NCI-H2196 treated with DMSO at 0.1 percent for 48 hours (cell line): ENCODE measurements at regions not wholly inside any gene's neighbourhood (a gene's known extent, or its start where the extent isn't known, plus 50 kb on each side); places are given as distances from the start of the nearest gene placed in this dataset.
"Not testable (repeated sequence)": the region's sequence is repeated elsewhere in the genome, so short reads cannot be mapped to it uniquely, and the experiment has no call there.

ENCODE experiments used
- DNase-seq: peaks from one replicate; lab custom pipeline; 2025; ENCODE audit not compliant: unreplicated experiment; lab: John Stamatoyannopoulos, UW

DNA sequence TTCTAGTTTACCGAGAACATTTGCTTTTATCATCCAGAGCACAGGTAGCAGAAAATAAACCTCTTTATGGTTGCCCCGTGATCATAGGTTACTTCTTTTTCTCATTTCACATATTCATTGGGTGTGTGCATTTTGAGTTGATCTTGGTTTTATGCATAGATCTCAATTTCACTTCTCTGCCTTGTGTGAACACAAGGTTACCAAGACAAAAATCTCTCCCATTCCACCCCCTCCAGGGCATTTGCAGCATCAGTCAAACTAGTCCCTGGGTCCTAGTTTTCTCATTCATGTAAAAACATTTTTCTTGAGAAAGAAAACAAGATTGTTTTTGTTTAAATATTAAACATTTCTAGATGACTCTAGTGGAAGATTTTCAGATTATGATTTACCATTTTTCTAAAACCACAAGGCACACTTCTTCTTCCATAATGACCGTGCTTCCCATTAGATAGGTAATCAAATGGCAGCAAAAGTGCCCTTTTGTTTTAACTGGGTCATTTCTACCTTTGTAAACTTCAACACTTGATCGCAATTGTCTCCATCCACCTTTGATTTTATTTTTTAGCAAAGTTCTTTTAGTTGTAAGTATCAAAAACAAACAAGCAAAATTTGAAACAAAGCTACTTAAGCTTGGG, 526.6 kb upstream of the CADM1 start:
- no peak for DNase-seq

DNA sequence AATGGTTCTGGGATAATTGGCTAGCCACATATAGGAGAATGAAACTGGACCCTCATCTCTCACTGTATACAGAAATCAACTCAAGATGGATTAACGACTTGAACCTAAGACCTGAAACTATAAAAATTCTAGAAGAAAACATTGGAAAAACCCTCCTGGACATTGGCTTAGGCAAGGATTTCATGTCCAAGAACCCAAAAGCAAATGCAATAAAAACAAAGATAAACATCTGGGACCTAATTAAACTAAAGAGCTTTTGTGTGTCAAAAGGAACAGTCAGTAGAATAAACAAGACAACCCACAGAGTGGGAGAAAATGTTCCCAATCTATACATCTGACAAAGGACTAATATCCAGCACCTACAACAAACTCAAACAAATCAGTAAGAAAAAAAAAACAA, 524.3 kb upstream of the CADM1 start:
- not testable (repeated sequence) for DNase-seq

DNA sequence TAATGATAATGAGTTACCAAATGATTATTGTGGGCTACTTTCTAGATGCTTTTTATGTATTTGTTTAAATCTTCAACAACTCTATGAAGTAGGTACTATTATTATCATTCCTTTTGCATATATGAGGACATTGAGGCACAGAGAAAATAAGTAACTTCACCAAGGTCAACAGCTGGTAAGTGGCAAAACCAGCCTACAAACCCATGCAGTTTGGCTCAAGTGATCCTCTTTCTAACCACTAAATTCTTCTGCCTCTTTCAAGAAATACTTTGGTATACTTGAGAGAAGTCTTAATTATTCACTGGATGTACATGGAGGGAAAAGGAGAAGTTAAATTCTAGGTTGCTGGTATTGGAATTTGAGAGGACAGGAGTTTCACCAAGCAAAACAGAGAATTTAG, 495.2 kb upstream of the CADM1 start:
- no peak for DNase-seq

DNA sequence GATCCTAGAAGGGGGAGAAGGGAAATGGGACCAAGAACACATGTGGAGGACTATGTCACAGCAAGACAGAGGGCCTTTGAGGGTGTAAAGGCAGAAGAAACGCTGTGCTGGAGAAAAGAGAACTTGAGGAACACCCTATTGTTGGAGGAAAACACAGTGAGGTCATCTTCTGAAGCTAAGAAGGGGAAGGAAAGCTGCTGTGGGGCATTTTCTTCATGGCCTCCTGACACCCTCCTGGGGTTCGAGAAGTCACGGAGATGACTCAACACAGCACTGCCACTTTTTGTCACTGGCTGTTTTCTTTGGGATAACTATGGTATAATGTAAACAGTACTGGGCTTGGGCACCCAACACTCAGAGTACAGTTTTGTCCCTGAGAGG, 492.6 kb upstream of the CADM1 start:
- DNase-seq: no peak

DNA sequence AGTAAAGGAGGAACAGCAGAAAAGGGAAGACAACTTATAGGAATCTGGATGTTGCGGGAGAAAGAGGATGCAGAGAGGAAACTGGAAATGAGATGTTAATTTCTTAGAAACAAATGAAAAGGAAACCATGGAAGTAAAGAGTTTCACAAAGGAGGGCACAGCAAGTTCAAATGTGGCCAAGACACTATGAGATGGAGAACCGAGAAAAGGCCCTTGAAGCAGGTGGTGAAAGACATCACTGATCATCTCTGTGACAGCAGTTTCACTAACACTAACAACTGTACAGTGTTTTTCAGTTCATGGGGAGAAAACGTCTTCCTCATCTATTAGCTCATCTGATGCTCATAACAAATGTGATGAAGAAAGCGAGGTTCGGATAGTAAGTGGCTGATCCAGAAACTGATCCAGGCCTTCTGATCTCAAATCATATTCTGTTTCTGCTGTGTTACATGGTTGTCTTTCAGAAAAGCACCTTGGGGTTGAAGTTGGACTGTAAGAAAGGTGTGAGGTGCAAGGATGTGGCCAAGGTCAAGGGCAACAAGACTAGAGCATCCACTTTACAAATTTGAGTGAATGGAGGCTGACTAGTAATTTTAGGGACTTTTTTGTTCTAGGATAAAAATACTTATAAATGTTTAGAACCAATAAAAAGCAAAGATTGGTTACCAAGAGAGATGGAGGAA, 492.1 kb upstream of the CADM1 start:
- no peak for DNase-seq

DNA sequence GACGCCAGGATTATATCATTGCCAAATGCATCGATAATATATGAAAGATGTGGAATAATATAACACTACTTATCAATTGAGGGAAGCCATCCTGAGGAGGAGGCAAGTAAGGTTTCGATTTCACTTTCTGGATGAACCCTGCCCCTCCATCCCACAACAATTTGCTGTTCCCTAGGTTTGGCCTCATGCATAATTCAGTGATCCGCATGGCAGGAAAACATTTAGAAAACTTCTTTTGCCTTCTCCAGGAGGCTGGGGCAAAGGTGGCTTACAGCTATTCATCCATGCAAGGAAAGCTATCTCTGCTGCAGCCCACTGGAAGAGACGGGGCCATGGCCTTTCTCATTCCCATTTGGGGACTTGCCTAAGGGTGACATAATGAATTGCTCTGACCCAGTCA, 489.4 kb upstream of the CADM1 start:
- DNase-seq: no peak

DNA sequence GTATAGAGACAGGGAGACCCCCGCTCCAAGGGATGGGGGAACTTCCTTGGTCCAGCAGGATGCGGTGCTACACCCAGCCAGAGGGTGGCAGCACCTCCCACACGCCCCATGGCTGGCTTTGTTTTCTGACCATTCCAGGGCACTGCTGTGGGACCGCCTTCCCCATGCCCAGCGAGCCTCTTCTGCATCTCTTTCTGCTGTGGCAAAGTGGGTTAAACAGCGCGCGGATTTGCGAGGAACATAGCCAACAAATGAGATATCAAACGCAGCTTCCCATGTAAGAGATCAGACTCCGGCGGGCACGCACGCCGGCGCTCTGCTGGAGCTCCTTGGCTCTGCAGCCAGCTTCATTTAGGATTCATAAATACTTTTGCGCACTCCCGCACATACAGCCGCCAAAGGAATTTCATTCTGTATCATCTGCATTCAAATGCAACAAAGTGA, 485.8 kb upstream of the CADM1 start:
- no peak for DNase-seq

DNA sequence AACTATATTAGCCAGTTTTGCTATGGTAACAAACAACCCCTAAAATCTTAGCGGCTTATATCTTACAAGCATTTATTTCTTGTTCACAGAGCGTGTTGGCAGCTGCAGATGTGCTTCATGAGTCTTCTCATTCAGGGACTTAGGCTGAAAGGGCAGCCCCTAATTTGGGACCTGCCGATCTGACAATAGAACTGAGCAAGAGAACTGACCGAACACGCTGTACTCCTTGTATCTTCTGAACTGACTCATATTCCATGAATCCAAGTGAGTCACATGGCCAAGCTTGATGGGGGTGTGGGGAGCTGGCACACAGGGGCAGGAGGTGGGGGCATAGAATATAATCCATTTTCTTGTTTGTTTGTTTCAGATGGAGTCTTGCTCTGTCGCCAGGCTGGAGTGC, 481.7 kb upstream of the CADM1 start:
- no peak for DNase-seq

DNA sequence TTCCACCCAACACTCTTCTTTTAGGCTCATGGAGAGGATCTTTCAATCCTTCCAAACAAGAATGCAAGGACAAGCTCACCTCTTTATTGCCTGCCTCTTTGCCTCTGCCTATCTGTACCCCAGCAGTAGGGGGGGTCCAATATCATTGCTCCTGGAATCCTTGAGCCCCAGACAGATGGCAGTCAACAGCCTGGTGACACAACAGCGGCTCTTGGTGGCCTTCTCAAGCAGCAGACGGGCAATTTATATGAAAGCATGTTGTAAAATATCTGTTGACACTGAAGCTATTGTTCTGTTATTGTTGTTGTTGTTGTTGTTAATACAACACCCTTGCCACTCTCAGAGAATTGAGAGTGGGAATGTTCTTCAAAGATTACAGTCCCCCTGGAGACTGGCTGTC, 480.0 kb upstream of the CADM1 start:
- DNase-seq: no peak

DNA sequence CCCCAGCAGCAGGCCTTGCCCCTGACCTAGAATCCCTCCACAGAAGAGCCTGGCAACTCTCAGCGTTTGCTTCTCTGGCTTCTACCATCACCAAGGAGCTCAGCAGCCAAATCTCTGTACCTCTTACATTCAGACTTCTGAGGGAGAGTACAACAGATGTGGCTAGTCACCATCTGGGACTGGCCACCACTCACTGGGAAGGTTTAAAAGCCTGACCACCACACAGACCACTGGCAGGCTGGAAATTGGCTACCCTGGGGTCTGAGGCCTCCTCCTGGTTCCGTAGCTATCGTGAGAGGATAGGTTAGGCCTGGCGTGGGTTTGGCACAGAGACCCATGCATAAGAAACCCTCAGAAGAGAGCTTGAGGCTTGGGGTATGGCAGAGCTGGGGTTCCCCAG, 478.5 kb upstream of the CADM1 start:
- DNase-seq: no peak

DNA sequence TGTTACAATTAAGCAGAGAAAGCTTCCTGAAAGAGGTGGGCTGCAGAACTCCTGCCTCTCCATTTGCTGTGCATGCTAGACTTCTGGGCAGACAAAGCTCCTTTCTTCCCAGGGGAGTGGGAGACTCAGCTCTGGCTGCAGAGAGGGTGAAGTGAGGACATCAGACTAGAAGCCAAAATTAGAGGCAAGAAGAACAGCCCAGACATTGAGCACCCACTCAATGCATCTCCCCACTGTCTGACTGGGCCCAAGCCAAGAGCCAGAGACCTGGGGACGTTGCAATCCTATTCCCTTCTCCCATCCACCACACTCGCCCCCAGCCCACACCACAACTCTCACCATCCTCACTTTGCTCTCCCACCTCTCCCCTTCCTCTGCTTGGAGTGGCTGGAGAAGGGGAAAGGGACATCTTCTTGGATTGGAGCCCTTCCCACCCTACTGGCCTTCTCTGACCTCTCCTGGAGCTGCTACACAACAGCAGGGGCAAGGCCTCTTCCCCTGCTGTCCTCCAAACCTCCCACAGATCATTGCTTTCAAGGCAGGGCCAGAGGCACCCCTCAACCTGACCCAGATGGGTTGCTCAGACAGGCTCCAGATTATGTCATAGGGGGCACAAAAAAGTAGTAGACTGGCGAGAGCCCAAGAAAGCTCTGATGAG, 477.7 kb upstream of the CADM1 start:
- DNase-seq: no peak

DNA sequence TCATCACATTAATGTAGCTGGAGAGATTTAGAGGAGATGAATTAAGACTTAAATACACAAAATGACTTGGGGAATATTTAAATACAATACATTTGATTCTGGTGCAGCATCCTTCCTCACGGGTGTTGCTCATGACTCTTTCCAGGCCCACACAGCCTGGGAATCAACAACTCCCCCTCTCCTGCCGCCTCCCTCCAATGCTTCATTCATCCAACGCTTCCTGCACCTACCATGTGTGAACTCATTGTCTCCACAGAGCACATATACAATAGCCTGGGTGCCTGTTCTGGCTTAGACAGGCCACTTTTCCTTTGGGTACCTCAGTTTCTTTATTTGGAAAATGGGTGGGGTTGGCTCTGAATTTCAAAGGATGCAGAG, 476.9 kb upstream of the CADM1 start:
- DNase-seq: no peak

DNA sequence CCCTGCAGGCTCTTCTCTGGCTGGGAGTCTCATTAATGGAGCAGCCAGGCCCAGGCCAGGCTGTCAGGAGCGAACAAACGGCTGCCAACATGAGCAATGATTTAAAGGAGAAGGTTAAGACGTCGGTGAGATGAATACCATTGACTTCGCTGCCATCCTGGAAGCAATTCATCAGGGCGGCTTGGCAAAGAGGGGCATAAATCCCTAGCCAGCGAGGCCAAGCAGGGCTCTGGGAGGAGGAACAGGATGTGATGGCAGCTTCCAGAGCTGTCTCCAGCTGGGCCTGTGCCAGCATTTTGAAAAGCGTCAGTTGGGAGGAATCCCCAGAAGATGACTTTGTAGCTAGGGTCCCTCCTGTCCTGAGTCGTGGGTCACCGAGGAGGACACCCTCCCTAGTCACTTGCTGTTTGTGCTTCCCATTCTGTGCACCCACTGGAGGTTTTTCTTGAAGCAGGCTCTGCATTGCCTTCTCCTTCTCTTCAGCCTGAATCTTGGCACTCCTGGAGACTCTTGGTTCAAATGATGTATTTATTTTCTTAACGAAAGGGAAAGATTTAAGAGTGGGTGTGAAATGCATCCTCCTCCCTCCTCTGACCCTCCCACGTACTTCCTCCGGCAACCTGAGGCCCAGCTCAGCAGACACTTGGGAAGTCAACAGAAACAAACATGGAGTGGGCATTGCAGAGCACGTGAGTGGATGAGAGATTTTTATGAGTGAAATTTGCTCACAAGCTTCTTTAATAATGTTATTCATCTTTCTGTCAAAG, 476.3 kb upstream of the CADM1 start:
- DNase-seq: no peak

DNA sequence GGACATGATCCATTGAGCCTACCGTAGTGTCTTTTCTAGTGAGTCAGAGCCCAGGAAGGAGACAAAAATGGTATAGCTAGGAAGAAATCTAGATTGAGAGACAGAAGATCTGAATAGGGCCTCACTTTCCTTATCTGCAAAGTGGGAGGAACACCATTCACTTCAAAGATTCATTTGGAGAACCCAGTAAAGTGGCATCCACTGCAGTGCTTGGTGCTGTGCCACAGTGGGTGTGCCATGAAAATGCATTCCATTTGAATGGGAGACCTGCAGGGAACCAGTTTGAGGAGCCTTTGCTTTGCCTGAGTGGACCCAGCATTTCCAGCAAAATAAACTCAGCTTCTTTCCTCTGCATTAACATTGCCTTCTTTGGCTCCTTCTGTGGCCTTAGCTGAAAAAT, 470.5 kb upstream of the CADM1 start:
- DNase-seq: no peak

DNA sequence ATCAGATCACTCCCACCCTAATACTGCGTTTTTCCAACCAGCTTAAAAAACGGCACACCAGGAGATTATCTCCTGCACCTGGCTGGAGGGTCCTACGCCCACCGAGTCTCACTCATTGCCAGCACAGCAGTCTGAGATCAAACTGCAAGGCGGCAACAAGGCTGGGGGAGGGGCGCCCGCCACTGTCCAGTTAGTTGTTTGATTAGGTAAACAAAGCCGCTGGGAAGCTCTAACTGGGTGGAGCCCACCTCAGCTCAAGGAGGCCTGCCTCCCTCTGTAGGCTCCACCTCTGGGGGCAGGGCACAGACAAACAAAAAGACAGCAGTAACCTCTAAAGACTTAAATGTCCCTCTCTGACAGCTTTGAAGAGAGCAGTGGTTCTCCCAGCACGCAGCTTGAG, 463.0 kb upstream of the CADM1 start:
- not testable (repeated sequence) for DNase-seq

DNA sequence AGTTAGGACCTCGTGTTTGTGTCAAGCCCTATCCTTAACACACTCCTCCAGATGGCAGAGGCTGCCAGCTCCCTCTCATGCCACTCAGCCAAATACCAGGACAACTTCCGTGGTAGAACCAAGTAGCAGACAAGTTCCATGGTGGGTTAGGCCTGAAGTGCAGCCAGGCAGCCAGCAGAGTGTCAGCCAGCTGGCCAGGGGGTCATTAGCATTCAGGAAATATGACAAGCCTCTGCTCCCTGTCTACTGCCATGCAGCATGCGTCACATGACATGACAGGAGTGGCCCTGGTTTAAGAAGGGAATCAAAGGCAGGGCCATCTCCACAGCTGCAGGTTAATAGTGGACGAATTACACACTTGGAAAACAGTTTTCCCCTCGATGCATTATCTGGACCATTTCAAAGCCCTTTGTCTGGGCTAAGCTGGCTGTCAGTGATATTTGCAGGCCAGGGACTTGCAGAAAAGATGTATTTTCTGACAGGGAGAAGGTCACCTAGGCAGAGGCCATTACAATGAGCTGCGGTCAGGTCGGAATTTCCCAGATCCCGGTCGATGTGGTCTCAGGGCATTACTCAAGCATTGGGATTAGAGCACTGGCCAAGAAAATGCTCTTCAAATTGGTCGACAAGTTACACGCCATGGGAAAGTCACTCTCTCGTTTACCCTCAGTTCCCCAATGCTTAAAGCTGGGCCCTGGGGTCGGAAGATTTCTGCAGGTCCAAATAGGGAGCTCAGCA, 461.7 kb upstream of the CADM1 start:
- no peak for DNase-seq

DNA sequence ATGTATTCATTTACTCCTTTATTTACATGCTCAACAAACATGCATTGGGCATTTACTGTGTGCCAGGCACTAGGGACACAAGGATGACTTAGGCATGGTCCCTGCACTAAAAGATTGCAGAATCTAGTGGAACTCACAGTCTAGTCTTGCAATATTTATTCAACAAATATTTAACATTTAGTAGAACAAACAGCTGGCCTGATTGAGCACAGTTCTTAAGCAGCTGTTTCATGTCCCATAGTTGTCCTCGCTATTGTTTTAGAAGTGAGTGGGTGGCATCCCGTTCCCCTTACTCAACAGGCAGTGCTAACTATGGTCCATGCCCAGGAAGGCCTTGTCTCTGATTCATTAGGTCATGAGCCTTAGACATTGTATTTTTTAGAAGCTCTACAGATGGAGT, 459.9 kb upstream of the CADM1 start:
- DNase-seq: no peak

DNA sequence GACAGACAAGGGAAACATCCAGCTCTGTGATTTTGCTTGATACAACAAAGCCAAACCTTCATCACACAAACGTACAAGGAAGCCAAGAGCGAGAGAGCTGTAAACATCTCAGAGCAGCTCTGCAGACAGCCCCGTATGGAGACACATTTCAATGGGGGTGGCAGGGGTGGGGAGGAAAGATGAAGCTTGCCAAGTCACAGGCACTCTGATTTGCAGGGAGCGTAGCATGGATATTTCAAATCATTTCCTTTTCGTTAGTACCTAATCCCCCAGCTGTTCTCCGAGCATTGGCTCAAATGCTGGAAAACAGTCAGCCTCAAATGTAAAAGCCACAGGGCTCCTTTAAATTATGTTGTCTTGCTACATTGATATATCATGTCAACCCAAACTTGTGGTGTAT, 458.9 kb upstream of the CADM1 start:
- DNase-seq: no peak

DNA sequence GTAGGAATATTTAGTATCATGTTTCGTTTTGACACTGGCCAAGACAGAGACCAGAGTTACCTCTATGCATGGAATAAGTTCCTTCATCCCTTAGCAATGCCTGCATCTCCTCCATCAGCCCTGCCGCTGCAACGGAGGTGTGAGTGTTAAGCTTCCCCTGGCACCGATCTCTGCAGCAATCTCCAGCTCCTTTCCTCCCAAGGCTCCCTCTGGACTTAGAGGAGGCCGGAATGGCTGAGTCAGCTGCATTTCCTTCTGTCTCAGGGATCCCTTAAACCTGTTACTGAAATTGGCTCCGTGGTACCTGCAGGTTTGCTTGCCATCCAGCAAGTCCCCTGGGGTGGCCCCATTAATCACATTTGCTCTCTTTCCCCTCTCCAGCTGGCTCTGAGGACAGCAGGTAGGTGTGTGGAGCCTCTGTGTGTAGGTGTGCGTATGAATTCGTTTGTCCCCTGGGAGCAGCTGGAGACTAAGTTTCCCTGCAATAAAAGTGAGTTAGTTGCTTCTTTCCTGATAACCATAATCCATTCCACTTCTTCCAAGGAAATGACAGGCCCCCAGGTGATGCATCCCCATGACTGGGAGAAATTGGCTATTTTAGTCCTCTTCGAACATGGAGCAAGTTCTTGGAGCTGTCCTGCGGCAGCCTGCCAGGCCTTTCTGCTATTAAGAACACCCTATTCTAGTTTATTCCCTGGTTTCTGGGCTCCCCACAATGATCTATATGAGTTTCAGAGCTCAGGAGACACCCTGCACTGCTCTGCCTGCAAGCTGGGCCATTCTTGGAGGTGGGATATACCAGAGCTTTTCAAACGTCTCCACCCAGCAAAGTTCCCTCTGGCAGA, 457.2 kb upstream of the CADM1 start:
- DNase-seq: no peak

DNA sequence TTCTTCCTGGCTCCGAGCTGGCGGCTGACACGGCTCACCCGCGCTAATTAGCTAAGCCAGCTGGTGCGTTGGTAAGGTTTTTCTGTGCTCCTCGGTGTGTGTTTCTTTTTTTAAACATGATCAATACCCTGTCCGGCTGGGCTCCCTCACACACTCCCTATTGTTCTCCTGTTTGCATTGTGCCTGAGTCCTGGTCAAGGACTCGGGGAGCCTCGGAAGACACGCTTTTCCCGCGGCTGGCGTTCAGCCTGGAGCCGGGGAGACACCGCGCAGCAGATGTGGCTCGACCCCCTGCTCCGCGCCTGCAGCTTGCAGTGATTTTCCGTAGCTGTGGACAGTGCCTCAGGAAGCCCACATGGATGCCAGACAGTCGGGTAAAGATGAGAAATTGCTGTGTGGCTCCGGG, 454.9 kb upstream of the CADM1 start:
- no peak for DNase-seq
